Epidermal melanocyte (primary cell): ENCODE measurements at regions not wholly inside any gene's neighbourhood (a gene's known extent, or its start where the extent isn't known, plus 50 kb on each side); places are given as distances from the start of the nearest gene placed in this dataset.

Experiments used
- DNase-seq: peaks from one replicate; pipeline ENCODE4 v3.0.0; 2011; ENCODE audit warnings: low spot score; ENCODE audit not compliant: insufficient read length

DNA sequence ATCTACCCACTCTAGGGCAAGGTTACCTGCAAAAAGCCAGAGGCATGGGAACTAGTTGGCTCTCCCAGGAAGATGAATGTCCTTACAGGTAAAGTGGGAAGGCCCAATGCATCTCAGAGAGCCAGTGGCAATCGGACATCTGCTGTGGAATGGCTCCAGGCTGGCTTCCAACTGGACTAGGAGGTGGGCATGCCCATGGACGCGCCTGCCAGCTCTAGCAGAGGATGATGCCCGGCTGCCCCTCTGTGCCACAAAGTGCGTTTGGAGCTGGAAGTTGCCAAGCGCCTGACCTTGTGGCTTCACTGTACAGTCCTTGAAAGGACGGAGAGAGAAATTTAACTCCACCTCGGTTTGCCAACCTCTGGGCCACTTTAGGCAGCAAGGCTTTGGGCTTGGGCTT lies 84.4 kb downstream of the NR2F2 start:
- no peak for DNase-seq

DNA sequence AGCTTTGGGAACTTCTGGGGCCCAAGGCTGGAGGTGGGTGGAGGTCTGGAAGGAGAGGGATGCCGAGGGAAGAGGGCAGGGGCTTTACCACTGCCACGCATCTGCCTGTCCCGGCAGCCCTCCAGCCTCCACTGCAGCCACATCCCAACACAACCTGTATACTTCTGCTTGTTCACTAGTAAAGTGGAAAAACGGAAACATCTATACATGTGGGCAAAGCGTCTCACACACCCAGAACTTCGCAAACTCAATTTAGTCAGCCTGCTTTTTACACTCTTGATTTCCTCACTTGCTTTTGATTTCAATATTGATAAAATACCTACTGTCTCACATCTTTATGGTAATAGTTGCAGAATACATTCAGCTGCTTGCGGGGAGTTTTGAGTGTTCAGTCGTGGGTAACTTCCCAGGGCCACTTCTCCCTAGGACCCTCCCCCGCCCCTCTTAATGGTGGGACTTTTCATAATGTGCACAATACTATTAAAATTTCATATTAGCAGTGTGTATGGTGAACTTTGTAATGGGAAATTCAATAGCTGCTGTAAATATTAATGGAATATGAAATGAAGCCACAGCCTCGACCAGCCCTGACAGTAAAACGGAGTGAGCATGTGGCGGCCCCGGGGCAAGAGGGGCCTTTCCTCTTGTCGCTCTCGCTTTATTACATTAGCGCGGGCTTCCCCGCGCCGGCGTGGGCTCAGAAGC lies 85.2 kb downstream of the NR2F2 start:
- no peak for DNase-seq

GRCh38 chr15:96416218-96416933 lies 85.9 kb downstream of the NR2F2 start:
- DNase-seq: no peak

GRCh38 chr15:96416934-96417759 lies 86.6 kb downstream of the NR2F2 start:
- DNase-seq: no peak

GRCh38 chr15:96417760-96418130 lies 87.2 kb downstream of the NR2F2 start:
- no peak for DNase-seq

GRCh38 chr15:96418146-96418545 lies 87.6 kb downstream of the NR2F2 start:
- DNase-seq: no peak

DNA sequence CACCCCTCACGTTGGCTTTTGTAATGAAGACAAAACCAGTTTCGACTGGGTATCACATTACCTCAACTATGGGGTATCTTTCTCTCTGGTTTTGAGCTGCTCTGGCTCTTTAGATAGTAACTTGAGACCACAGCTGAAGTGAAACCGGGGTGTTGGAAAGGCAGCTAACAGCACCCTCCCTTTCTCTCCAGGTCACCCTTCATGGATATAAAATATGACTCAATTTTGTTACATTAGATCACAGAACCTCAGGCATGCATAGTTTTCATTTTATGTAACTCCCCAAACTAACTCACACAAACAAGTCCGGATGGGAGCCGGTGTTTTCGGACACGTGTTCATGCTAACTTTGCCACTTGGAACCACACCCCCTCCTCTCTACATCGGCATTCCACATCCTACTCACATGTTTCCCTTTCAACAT lies 90.7 kb downstream of the NR2F2 start:
- DNase-seq: no peak

DNA sequence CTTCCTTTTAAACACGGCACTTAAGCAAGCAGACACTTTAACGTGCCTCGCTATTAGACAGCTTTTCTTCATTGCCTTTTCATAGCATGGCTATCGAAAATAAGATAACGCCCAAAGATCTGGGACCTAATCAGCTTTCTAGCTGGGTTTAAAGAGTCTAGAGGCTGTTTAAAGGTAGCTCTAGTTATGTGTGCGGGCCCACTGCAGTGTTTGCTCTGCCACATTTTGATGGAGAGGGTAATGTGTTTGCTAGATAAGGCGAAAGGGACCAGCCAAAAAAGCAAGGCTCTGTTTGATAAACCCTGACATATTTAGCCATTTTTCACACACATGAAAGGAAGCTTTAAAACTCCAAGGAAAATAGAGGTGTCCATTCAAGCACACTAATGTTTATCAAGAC lies 91.6 kb downstream of the NR2F2 start:
- no peak for DNase-seq

DNA sequence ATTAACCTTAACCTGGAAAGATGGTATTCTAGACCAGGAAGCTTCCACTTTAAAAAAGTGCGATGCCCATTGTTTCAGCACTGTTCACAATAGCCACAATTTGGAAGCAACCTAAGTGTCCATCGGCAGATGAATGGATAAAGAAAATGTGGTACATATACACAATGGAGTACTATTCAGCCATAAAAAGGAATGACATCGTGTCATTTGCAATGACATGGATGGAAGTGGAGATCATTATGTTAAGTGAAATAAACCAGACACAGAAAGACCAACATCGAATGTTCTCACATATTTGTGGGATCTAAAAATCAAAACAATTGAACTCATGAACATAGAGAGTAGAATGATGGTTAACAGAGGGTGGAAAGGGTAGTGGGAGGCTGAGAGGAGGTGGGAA lies 94.2 kb downstream of the NR2F2 start:
- no peak for DNase-seq

- no peak for DNase-seq
Observed at GRCh38 chr15:96428742-96429141, 98.2 kb downstream of the NR2F2 start.

DNA sequence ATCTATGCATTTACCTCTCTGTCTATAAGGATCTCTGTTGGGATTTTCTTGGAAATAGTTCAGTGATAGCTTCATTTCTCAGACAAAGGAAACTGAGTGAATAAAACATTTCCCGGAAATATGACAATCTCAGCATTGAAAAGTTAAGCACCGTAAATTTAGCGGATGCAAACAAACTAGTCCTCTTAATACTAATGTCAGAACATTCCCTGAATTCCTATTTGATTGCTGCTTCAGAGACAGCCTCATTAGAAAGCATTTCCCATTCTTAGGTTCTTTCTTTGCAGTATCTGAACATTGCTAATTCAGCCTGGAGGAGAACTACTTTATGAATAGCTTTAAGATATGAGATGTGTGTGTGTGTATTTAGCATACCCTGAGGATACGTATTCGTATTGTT lies 101.3 kb downstream of the NR2F2 start:
- no peak for DNase-seq

- DNase-seq: no peak
Observed at GRCh38 chr15:96435022-96435421, 104.5 kb downstream of the NR2F2 start.

- DNase-seq: no peak
Observed at GRCh38 chr15:96435841-96436240, 105.3 kb downstream of the NR2F2 start.

DNA sequence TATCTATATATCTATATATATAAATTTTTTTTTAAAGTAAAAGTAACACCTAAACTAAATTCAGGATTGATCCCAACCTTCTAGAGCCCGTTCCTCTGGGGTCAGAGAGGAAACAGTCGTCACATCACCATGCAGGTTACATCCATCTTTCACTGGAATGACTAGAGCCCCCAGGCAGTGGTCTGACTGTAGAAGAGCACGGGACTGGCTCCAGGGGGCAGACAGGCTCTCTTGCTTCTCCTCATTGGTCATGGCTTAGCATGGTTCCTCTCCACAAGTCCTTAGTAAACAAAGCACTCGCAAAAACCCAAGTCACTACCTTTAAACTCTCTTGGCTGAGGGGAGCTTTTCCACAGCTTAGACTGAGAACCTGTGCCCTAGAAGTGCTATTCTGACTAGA lies 110.5 kb downstream of the NR2F2 start:
- no peak for DNase-seq

- no peak for DNase-seq
Observed at GRCh38 chr15:96442076-96442475, 111.6 kb downstream of the NR2F2 start.

GRCh38 chr15:96444865-96445264 lies 114.4 kb downstream of the NR2F2 start:
- DNase-seq: no peak

DNA sequence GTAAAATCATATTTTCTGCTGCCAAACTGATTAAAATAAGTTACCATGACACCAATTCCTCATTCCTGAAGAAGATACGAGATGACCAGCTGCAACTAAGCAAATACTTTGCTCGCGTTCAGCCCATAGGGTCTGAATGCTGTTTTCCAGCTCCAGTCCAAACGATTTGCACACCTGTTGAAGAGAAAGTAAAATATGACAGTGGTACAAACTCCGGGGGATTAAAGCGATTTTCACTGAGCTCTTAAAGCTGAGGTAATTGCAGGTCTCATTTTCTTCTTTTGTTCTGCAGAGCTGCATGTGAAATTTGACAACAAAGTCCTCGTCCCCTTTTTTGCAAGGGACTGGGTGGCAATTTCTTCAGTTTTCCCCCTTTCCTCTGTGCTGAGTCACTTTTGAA lies 118.4 kb downstream of the NR2F2 start:
- no peak for DNase-seq

DNA sequence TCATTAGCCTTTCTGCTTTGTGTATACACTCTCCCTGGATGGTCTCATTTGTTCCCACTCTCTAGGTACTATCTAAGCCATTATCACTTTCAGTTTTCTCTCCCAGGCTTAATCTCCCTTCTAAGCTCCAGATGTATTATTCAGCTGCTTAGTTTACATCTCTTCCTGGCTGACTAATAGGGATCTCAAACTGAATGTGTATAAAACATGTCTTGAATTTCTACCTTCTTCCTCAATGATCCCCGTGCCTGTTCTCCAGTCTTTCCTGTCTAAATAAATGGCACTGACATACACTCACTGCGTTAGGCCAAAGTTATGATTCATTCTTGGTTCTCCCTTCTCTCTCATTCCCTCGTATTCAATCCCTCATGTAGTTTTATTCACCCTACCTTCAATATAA lies 127.3 kb downstream of the NR2F2 start:
- DNase-seq: no peak

DNA sequence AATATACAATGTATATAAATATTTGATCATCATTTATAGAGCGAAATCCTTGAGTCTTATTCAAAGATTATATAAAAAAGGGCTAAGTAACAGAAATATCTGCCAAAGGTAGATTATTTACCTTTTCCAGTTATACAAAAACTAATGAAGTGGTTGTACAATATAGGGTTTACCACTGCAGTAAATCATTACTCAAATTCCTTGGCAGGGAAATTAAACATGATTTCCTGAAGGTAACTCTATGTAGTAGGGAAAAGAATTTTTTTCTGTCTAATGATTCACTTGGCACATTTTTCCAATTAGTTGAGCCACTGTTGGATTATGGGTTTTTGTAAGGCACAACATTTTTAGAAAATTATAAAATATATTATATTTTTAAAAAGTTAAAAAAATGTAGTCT lies 129.6 kb downstream of the NR2F2 start:
- no peak for DNase-seq

DNA sequence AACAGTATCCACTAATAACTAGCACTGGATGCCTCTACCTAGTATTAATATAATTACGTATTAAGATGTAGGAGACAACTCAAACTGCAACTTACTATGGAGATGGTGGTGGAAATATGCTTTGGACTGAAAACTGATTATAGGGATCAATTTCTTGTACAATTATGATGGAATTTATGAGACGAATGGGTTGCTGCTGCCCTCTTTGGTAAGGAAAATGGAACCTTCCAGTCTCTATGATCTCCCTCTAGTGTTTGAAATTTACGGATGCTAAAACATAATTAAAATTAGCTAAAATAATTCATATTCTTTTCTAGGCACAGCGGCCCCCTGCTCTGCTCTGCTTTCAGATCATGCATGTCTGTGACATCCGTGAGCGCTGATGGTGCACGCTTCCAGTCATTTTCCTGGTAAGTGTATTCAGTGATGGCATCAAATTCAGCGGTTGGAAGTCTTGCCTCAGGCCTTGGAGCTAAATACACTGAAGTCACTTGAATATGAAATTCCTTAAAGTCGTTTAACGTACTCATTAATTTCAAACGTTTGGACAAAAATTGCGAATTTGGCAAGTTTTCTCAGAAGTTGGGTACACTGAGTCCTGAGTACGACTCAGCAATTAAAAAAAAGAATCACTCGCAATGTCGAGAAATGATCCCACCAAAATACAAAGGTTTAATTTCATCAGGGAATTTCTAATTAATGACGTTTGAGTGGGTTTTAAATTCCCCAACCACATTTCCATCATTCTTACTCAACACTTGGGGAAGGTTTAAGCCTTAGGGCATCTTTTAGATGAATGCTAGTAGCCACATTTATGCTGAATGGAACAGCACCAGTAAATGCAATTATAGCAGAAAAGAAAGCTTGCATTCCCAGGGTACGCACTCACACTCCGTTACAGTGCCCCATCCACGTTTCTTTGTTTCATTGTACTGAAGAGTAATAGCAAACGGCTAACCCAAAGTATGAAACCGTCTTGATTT lies 132.6 kb downstream of the NR2F2 start:
- DNase-seq: no peak

- DNase-seq: no peak
Observed at GRCh38 chr15:96466389-96466947, 136.0 kb downstream of the NR2F2 start.
